ENCODE measurements at regions not wholly inside any gene's neighbourhood (a gene's known extent, or its start where the extent isn't known, plus 50 kb on each side); places are given as distances from the start of the nearest gene placed in this dataset.

- Histone ChIP-seq H3K9me3 (replicated peaks) (peaks cover under 1% of the 10 kb centered on the region), H3K27me3 (ENCODE audit: low read depth) (no peaks in the 10 kb centered on the region), H3K36me3 (no peaks in the 10 kb centered on the region), H3K4me1 (no peaks in the 10 kb centered on the region), H3K4me3 (no peak overlapping the region), H3K27ac (replicated peaks) (no peak overlapping the region)
- no peak for DNase-seq
- intact Hi-C loops (cut with micrococcal nuclease), result no loop called here
- TF ChIP-seq CTCF (IDR thresholded peaks at IDR 0.05; ENCODE audit: borderline replicate concordance), result no peak
Measured at GRCh38 chr4:123480706-123481418, 84.3 kb downstream of the SPRY1 start.

- H3K27me3 ChIP-seq (ENCODE audit: low read depth), result no peaks in the 10 kb centered on the region
- no peak for TF ChIP-seq CTCF (IDR thresholded peaks at IDR 0.05; ENCODE audit: borderline replicate concordance)
- intact Hi-C loops (cut with micrococcal nuclease), result no loop called here
Measured at GRCh38 chr4:123481717-123482116, 85.1 kb downstream of the SPRY1 start.

GRCh38 chr4:123484291-123484926 lies 87.8 kb downstream of the SPRY1 start:
- Histone ChIP-seq H3K36me3 (no peaks in the 10 kb centered on the region), H3K4me3 (no peak overlapping the region), H3K27me3 (ENCODE audit: low read depth) (no peaks in the 10 kb centered on the region), H3K4me1 (no peaks in the 10 kb centered on the region), H3K27ac (replicated peaks) (no peak overlapping the region), H3K9me3 (replicated peaks) (no peaks in the 10 kb centered on the region)
- intact Hi-C loops (cut with micrococcal nuclease), result no loop called here
- no peak for DNase-seq
- no peak for TF ChIP-seq CTCF (IDR thresholded peaks at IDR 0.05; ENCODE audit: borderline replicate concordance)

More at GRCh38 chr4:123481717-123482116, 85.1 kb downstream of the SPRY1 start:
- no peaks in the 10 kb centered on the region for H3K36me3 ChIP-seq
- no peaks in the 10 kb centered on the region for H3K4me1 ChIP-seq
- H3K27ac ChIP-seq (replicated peaks), result no peak overlapping the region
- no peaks in the 10 kb centered on the region for H3K9me3 ChIP-seq (replicated peaks)
- DNase-seq, result no peak
- no peak overlapping the region for H3K4me3 ChIP-seq

DNA sequence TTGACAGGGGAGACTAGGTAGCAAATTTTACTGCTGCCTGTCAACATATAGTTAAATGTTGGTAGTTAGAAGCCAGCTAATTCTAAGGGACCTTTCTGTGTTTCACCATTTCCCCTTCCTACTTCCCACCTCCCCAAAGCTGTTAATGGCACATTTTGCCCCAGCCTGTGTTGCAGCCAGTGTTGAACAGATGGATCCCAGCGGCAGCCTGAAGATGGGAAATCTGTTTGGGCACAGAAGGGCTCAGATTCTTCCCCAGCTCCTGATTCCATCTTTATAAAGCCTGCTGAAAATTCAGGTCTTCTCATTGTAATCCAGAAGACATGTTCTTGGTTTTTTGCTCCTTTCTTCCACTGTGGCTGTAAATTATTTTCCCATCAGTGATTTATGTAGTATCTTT lies 89.0 kb downstream of the SPRY1 start:
- DNase-seq, result no peak
- no peak for TF ChIP-seq CTCF (IDR thresholded peaks at IDR 0.05; ENCODE audit: borderline replicate concordance)
- Histone ChIP-seq H3K4me1 (no peaks in the 10 kb centered on the region), H3K27me3 (ENCODE audit: low read depth) (no peaks in the 10 kb centered on the region), H3K4me3 (no peak overlapping the region), H3K36me3 (no peaks in the 10 kb centered on the region), H3K9me3 (replicated peaks) (no peaks in the 10 kb centered on the region), H3K27ac (replicated peaks) (no peak overlapping the region)
- intact Hi-C loops (cut with micrococcal nuclease), result no loop called here

DNA sequence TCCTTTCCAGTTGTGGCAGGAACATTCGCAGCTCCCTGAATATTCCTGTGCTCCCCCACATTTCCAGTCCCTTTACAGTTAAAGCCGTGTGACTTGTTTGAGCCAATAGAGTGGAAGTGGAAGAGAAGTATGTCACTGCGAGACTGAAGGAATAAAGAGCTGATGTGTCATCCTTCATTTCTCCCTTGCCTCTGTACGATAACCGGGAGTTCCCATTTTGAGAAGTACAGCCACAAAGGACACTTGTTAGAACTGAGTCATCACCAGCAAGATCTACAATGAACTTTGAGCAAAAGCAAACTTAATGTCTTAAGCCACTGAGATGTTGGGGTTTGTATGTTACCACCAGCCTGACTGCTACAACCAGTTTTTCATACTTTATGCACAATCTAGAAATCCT lies 92.3 kb downstream of the SPRY1 start:
- no peak for TF ChIP-seq CTCF (IDR thresholded peaks at IDR 0.05; ENCODE audit: borderline replicate concordance)
- Histone ChIP-seq H3K27ac (replicated peaks) (no peak overlapping the region), H3K4me3 (no peak overlapping the region), H3K9me3 (replicated peaks) (no peaks in the 10 kb centered on the region), H3K4me1 (no peaks in the 10 kb centered on the region), H3K36me3 (no peaks in the 10 kb centered on the region), H3K27me3 (ENCODE audit: low read depth) (no peaks in the 10 kb centered on the region)
- intact Hi-C loops (cut with micrococcal nuclease), result no loop called here
- DNase-seq, result no peak

Data from left ventricle myocardium inferior (tissue), 1 donor.